GM18498 (cell line): ENCODE measurements at regions not wholly inside any gene's neighbourhood (a gene's known extent, or its start where the extent isn't known, plus 50 kb on each side); places are given as distances from the start of the nearest gene placed in this dataset.

Experiments used
- ATAC-seq: cut with Tn5 transposase; IDR thresholded peaks from one replicate; pipeline ENCODE4 v1.9.1; 2021; ENCODE audit warnings: mild to moderate bottlenecking, moderate library complexity; ENCODE audit not compliant: unreplicated experiment

- ATAC-seq, result no peak
Measured at GRCh38 chr4:128338634-128339355, 51.2 kb upstream of the PGRMC2 start.

GRCh38 chr4:128337863-128338262 lies 50.2 kb upstream of the PGRMC2 start:
- no peak for ATAC-seq
